Ishikawa (cell line): ENCODE measurements at regions not wholly inside any gene's neighbourhood (a gene's known extent, or its start where the extent isn't known, plus 50 kb on each side); places are given as distances from the start of the nearest gene placed in this dataset.

Experiments used
- CEBPB ChIP-seq: IDR thresholded peaks from 2 replicates; pipeline ENCODE4 v1.6.1; 2012
- CREB1 ChIP-seq: IDR thresholded peaks from 2 replicates; pipeline ENCODE4 v1.6.1; 2012; ENCODE audit warnings: low read depth
- FOXM1 ChIP-seq: IDR thresholded peaks from 2 replicates; pipeline ENCODE4 v1.6.1; 2012; ENCODE audit warnings: low read depth, borderline replicate concordance
- TAF1 ChIP-seq: IDR thresholded peaks from 2 replicates; pipeline ENCODE4 v1.6.1; 2012; ENCODE audit warnings: low read depth, mild to moderate bottlenecking

DNA sequence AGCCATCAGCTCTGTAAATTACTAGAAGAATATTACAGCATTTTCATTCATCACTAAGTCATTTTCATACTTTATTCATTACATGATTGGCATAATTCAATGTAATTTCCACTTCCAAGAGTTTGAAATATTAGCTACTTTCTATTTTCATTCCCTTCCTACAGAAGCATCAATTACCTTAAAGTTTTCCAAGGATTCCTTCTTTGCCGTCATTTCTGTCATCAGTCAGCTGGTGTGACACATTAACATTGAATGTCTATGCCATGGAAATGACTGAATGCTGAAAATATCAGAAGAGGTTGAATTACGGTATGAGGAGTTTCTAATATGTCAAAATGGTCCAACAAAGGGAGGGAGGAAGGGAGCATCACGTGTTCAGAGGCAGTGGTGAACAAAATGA lies 718.2 kb upstream of the GRM7 start:
- TF ChIP-seq TAF1 (no peak), CREB1 (no peak), FOXM1 (no peak), CEBPB (no peak)
